ENCODE measurements at regions not wholly inside any gene's neighbourhood (a gene's known extent, or its start where the extent isn't known, plus 50 kb on each side); places are given as distances from the start of the nearest gene placed in this dataset.
"Not testable (repeated sequence)": the region's sequence is repeated elsewhere in the genome, so short reads cannot be mapped to it uniquely, and the experiment has no call there.

DNA sequence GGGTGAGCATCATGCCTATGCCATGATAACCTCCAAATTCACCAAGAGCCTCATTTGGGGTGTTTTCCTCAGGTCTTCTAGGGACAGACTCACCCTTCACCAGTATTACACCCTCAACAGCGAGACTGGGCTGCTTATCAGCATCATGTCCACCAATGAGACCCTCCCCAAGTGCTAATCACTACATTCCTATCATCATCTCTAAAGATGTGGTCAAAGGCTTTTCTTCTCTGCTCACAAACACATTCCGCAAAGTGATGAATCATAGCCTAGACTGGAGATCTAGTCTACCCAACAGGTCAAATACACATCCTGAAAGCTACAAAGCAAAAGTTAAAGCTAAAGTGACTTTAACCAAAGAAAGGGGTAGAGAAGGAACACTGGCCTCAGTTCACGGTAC is 75.3 kb upstream of the C7orf33 start:
- Histone ChIP-seq H3K36me3 (ENCODE audit: low read depth) (no peaks in the 10 kb centered on the region), H3K4me1 (ENCODE audit: low read depth) (no peaks in the 10 kb centered on the region), H3K4me3 (no peak overlapping the region), H3K9me3 (no peaks in the 10 kb centered on the region)
- intact Hi-C loops (cut with DNase I, micrococcal nuclease), result no loop called here
- no peak for DNase-seq
- ATAC-seq, result no peak
- TF ChIP-seq, protein P1, sequence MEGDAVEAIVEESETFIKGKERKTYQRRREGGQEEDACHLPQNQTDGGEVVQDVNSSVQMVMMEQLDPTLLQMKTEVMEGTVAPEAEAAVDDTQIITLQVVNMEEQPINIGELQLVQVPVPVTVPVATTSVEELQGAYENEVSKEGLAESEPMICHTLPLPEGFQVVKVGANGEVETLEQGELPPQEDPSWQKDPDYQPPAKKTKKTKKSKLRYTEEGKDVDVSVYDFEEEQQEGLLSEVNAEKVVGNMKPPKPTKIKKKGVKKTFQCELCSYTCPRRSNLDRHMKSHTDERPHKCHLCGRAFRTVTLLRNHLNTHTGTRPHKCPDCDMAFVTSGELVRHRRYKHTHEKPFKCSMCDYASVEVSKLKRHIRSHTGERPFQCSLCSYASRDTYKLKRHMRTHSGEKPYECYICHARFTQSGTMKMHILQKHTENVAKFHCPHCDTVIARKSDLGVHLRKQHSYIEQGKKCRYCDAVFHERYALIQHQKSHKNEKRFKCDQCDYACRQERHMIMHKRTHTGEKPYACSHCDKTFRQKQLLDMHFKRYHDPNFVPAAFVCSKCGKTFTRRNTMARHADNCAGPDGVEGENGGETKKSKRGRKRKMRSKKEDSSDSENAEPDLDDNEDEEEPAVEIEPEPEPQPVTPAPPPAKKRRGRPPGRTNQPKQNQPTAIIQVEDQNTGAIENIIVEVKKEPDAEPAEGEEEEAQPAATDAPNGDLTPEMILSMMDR (IDR thresholded peaks at IDR 0.05), result no peak

DNA sequence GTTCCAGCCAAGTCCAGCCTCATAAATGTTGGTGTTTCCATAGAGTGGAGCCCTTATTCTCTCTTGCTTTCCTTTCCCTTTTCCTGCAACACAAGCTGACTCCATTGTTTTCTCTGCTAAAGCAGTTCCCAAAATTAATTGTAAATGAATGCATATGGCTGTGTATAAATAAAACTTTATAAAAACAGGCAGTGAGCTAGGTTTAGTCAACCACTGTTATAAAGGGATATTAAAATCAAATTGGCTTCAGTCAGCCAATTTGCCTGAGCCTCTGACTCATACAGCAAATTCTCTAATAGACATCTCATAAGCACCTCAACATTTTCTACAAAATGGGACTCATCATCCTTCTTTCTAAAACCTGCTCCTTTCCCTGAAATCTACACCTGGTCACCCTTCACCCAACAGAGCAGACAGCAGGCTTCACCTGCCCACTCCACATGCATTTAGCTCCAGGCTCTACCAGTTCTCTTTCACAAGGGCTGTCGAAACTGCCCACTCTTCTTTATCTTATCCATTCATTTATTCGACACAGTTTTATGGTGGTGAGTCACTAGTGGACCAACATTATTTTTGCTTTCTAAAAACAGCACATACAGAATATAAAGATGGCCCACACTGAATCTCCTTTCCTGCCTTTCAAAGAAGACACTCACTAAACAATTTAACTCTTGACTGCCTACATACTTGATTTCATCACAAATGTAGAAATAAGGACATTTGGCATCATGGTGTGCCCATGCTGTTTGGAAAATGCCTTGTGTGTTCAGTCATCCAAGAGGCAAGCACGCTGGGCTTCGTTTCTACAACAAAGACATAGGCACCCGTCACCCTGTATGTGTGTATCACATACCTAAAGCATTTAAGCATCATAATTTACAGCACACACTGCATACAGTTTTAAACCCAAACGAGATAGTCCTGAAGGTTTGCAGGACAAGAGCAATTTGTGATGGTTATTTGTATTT is 74.6 kb upstream of the C7orf33 start:
- intact Hi-C loops (cut with DNase I, micrococcal nuclease), result no loop called here
- no peaks in the 10 kb centered on the region for H3K9me3 ChIP-seq
- no peak overlapping the region for H3K4me3 ChIP-seq
- TF ChIP-seq, protein P1 (IDR thresholded peaks at IDR 0.05), result no peak
- ATAC-seq (no peak), DNase-seq (no peak)
- no peaks in the 10 kb centered on the region for H3K4me1 ChIP-seq (ENCODE audit: low read depth)
- H3K36me3 ChIP-seq (ENCODE audit: low read depth), result no peaks in the 10 kb centered on the region

- H3K4me1 ChIP-seq (ENCODE audit: low read depth); H3K4me3 ChIP-seq; H3K9me3 ChIP-seq; H3K36me3 ChIP-seq (ENCODE audit: low read depth); intact Hi-C loops (cut with DNase I, micrococcal nuclease); DNase-seq; ATAC-seq: not testable (repeated sequence)
Measured at GRCh38 chr7:148519386-148519785, 71.2 kb upstream of the C7orf33 start.

DNA sequence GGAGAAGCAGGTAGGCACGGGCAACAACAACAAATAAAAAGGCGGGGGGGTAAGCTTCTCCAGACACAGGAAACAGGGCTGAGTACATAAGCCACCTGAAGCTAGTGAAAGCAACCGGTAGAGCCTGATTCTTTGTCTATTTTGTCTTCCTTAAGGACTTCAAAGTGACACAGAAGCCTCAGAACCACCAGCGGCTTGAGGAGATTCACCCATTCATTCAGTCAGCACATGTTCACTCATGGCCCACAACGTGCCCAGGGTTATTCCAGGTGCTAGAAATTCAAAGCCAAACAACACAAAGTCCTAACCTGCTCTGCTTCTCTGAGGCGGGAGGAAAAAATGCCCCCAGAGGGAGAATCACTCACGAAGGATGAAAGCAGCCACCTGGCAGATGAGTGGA is 69.3 kb upstream of the C7orf33 start:
- DNase-seq (no peak), ATAC-seq (no peak)
- TF ChIP-seq, protein P1 (IDR thresholded peaks at IDR 0.05), result no peak
- intact Hi-C loops (cut with DNase I, micrococcal nuclease), result no loop called here
- Histone ChIP-seq H3K9me3 (no peaks in the 10 kb centered on the region), H3K36me3 (ENCODE audit: low read depth) (no peaks in the 10 kb centered on the region), H3K4me1 (ENCODE audit: low read depth) (peaks cover 12% of the 10 kb centered on the region), H3K4me3 (no peak overlapping the region)

DNA sequence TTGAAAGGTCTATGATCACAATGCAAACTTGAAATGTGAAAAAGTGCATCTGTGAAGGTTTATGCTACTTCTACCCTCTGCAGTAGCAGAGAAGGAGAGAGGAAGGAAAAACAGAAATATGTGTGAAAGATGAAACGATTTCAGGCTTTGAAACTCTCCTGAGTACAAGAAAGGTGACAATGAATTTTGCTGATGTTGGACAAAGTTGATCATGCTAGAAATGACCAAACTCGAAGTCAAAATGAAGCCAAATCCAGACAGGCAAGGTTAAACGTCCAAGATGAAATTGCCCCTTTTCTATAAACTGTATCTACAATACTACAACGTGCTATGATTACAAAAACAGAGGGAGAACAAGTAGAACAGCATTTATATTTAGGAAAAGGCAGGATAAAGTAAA is 67.0 kb upstream of the C7orf33 start:
- no peaks in the 10 kb centered on the region for H3K36me3 ChIP-seq (ENCODE audit: low read depth)
- peaks cover 17% of the 10 kb centered on the region for H3K4me1 ChIP-seq (ENCODE audit: low read depth)
- intact Hi-C loops (cut with DNase I, micrococcal nuclease), result no loop called here
- DNase-seq, result no peak
- TF ChIP-seq, protein P1 (IDR thresholded peaks at IDR 0.05), result no peak
- no peaks in the 10 kb centered on the region for H3K9me3 ChIP-seq
- ATAC-seq, result no peak
- H3K4me3 ChIP-seq, result no peak overlapping the region

DNA sequence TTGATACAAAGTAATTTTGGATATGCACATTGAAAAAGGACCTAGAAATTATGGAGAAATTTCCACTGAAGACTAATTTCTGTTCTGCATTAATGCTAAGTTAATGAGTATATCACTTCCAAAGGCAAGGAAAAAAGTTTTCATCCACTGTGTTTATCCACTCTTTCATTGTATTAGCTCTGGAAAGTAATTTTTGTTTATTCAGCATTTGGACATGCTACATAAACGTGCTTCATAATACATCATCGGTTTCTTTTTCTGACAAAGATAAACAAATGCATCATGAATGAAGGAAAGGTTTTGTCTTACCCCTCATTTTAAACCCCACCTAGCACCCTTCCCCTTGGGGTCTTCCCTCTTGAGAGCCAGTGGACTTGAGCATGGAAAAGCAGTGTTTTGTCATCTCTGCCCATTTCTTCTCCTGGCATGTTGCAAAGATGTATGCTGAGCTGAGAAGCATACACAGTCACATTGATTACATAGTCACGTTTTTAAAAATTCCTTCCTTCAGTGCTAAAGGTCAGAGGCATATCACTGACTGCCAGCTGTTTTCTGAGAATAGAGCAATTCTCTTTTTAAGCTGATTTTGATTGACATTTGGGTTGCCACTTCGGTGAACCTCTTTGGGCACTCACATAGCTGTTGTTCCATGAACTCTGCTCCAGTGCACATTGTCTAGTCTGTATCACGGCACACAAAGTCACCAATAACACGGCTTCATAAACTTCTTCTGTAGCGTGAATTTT is 65.9 kb upstream of the C7orf33 start:
- Histone ChIP-seq H3K4me1 (ENCODE audit: low read depth) (peaks cover 17% of the 10 kb centered on the region), H3K36me3 (ENCODE audit: low read depth) (no peaks in the 10 kb centered on the region), H3K9me3 (no peaks in the 10 kb centered on the region), H3K4me3 (no peak overlapping the region)
- TF ChIP-seq, protein P1 (IDR thresholded peaks at IDR 0.05), result no peak
- no peak for ATAC-seq
- intact Hi-C loops (cut with DNase I, micrococcal nuclease), result no loop called here
- no peak for DNase-seq
